ENCODE measurements at regions not wholly inside any gene's neighbourhood (a gene's known extent, or its start where the extent isn't known, plus 50 kb on each side); places are given as distances from the start of the nearest gene placed in this dataset.

GRCh38 chr2:75415111-75415626 is 145.6 kb downstream of the EVA1A start:
- TF ChIP-seq CTCF (IDR thresholded peaks at IDR 0.05), result no peak
- TF ChIP-seq EZH2 (IDR thresholded peaks at IDR 0.05), result no peak
- no peak for TF ChIP-seq EZH2phosphoT487 (IDR thresholded peaks at IDR 0.05)

Measured in neural progenitor cell (in vitro differentiated cells).